GM19023 (cell line): ENCODE measurements at regions not wholly inside any gene's neighbourhood (a gene's known extent, or its start where the extent isn't known, plus 50 kb on each side); places are given as distances from the start of the nearest gene placed in this dataset.
"Not testable (repeated sequence)": the region's sequence is repeated elsewhere in the genome, so short reads cannot be mapped to it uniquely, and the experiment has no call there.

Source experiments
- ATAC-seq: cut with Tn5 transposase; IDR thresholded peaks from one replicate; pipeline ENCODE4 v1.9.1; 2021; ENCODE audit warnings: mild to moderate bottlenecking, moderate library complexity; ENCODE audit not compliant: unreplicated experiment

GRCh38 chr12:102344691-102345090 lies 135.7 kb downstream of the IGF1 start:
- ATAC-seq = no peak

GRCh38 chr12:102343361-102344121 lies 136.8 kb downstream of the IGF1 start:
- no peak for ATAC-seq

- no peak for ATAC-seq
Observed at GRCh38 chr12:102342281-102343006, 137.9 kb downstream of the IGF1 start.

GRCh38 chr12:102334765-102335164 lies 137.1 kb upstream of the PMCH start:
- no peak for ATAC-seq

GRCh38 chr12:102331419-102331818 lies 133.8 kb upstream of the PMCH start:
- ATAC-seq = no peak

GRCh38 chr12:102329883-102330282 lies 132.2 kb upstream of the PMCH start:
- no peak for ATAC-seq

GRCh38 chr12:102326982-102327381 lies 129.3 kb upstream of the PMCH start:
- ATAC-seq = no peak

GRCh38 chr12:102325108-102325507 lies 127.5 kb upstream of the PMCH start:
- ATAC-seq = not testable (repeated sequence)

GRCh38 chr12:102323799-102324198 lies 126.2 kb upstream of the PMCH start:
- no peak for ATAC-seq

- ATAC-seq = no peak
Observed at GRCh38 chr12:102322254-102322653, 124.6 kb upstream of the PMCH start.

- ATAC-seq = no peak
Observed at GRCh38 chr12:102321305-102322082, 123.9 kb upstream of the PMCH start.

GRCh38 chr12:102317155-102317554 lies 119.5 kb upstream of the PMCH start:
- no peak for ATAC-seq

- no peak for ATAC-seq
Observed at GRCh38 chr12:102316723-102317122, 119.1 kb upstream of the PMCH start.

GRCh38 chr12:102314821-102315220 lies 117.2 kb upstream of the PMCH start:
- ATAC-seq = no peak

- ATAC-seq = not testable (repeated sequence)
Observed at GRCh38 chr12:102313116-102313971, 115.7 kb upstream of the PMCH start.

- ATAC-seq = no peak
Observed at GRCh38 chr12:102305486-102305885, 107.9 kb upstream of the PMCH start.

- not testable (repeated sequence) for ATAC-seq
Observed at GRCh38 chr12:102304667-102305066, 107.0 kb upstream of the PMCH start.

- ATAC-seq = no peak
Observed at GRCh38 chr12:102302553-102302952, 104.9 kb upstream of the PMCH start.

- ATAC-seq = no peak
Observed at GRCh38 chr12:102301547-102301946, 103.9 kb upstream of the PMCH start.

- ATAC-seq = peak; percentile 80
Observed at GRCh38 chr12:102300824-102301461, 103.3 kb upstream of the PMCH start.
